ENCODE measurements at regions not wholly inside any gene's neighbourhood (a gene's known extent, or its start where the extent isn't known, plus 50 kb on each side); places are given as distances from the start of the nearest gene placed in this dataset.
"Not testable (repeated sequence)": the region's sequence is repeated elsewhere in the genome, so short reads cannot be mapped to it uniquely, and the experiment has no call there.

DNA sequence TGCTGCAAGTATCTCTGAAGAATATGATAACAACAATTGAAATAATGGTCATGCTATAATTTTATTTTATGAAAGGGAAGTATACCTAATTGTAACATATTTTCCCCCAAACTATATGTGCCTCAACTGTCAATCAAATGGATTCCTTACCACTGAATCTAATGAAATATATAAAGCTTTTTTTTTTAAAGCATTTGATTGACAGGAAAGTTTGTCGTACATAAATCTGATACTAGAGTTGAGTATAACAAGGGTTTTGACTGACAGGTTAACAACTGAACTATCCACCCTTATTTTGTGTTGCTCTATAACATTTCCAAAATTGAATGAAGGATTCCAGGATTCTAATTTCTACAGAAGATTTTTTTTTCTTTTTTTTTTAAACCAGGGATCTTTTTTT lies 1333.3 kb upstream of the SLC39A10 start:
- no peak for DNase-seq

- DNase-seq: no peak
Measured at GRCh38 chr2:194320520-194320919, 1336.5 kb upstream of the SLC39A10 start.

- DNase-seq: no peak
Measured at GRCh38 chr2:194319222-194319992, 1337.6 kb upstream of the SLC39A10 start.

DNA sequence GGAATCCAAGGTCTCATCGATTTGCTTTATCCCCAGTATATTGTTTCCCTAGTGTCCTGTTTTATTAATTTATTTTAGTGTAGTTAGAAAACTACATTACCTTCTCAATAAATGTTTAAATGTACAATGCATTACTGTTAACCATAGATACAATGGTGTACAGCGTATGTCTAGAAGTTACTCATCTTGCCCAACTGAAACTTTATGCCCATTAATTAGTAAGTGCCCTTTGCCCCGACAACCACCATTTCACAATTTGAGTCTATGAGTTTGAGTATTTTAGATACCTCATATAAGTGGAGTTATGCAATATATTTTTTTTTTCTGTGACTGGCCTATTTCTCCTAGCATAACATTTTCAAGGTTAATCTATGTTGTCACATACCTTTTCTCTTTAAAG lies 1343.0 kb upstream of the SLC39A10 start:
- DNase-seq: no peak

DNA sequence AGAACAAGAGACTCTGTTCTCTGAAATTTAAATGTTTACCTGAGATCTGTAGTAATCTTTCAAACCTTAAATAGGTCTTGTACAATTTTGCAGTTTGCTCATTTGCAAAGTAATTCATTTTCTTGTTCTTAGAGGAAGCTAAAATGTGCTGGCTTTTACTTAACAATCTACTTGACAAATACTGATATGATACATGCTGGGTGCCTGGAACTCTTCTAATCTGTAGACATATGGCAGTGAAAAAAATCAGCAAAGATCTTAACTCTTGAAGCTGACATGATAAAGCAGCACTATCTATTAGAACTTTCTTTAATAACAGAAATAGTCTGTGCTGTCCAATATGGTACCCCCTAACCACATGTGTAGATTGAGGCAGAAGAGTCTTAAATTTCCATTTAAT lies 1352.8 kb upstream of the SLC39A10 start:
- no peak for DNase-seq

DNA sequence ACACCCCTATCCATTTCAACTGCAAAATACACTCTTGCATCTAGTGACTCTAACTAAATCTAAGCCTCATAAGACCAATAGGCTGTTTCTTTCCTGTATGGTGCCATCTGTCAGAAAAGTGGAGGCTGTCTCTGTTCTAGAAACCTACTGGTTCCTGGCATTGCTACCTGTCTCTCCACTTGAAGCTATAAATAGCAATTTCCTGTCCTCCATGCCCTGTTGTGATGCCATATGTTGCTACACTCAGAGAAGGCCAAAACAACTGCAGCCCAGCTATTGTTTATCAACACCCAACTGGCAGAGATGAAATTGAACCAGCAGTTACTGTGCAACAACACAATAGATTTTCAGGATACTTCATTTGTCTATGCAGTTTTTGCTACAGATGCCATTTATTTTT lies 1355.1 kb upstream of the SLC39A10 start:
- DNase-seq: no peak

DNA sequence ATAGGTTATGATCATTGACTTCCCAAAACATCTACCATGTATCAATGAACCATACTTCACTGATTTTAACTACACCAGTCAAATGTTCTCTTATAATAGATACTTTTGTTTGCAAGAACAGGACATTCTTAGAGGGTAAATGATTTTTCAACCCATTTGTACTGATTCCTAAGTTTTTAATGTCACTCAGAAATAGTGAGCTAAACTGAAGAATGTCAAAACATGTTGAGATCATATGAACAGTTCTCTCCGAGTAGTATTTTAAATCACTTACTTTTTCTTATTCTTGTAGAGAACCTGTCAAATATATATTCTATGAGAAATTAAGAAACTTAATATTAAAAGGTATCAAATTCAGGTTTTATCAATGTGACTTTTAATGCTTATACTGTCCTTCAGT lies 1362.9 kb upstream of the SLC39A10 start:
- DNase-seq: no peak

- no peak for DNase-seq
Measured at GRCh38 chr2:194291104-194291503, 1365.9 kb upstream of the SLC39A10 start.

- no peak for DNase-seq
Measured at GRCh38 chr2:194289712-194290346, 1367.2 kb upstream of the SLC39A10 start.

GRCh38 chr2:194276667-194277066 lies 1380.4 kb upstream of the SLC39A10 start:
- not testable (repeated sequence) for DNase-seq

GRCh38 chr2:194271293-194271961 lies 1385.6 kb upstream of the SLC39A10 start:
- no peak for DNase-seq

GRCh38 chr2:194270648-194271047 lies 1386.4 kb upstream of the SLC39A10 start:
- DNase-seq: no peak

- no peak for DNase-seq
Measured at GRCh38 chr2:194264586-194264985, 1392.4 kb upstream of the SLC39A10 start.

GRCh38 chr2:194260185-194260584 lies 1396.8 kb upstream of the SLC39A10 start:
- DNase-seq: no peak

DNA sequence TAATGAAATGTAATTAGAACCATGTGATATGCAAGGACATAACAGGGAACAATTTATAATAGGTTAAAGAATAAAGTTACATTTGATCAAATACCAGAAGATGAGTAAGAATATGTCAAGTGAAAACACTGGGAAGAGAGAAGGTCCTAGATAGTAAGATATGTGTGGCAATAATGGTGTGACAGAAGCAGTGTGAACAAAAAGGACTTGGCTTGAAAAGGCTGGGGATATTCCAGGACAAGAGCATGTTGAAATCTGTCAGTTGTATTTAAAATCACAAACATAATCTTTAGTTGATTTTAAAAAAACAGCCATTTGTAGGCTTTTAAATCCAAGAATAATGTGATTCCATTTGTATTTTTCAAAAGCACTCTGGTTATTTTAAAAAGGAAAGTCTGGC lies 1399.9 kb upstream of the SLC39A10 start:
- DNase-seq: no peak

DNA sequence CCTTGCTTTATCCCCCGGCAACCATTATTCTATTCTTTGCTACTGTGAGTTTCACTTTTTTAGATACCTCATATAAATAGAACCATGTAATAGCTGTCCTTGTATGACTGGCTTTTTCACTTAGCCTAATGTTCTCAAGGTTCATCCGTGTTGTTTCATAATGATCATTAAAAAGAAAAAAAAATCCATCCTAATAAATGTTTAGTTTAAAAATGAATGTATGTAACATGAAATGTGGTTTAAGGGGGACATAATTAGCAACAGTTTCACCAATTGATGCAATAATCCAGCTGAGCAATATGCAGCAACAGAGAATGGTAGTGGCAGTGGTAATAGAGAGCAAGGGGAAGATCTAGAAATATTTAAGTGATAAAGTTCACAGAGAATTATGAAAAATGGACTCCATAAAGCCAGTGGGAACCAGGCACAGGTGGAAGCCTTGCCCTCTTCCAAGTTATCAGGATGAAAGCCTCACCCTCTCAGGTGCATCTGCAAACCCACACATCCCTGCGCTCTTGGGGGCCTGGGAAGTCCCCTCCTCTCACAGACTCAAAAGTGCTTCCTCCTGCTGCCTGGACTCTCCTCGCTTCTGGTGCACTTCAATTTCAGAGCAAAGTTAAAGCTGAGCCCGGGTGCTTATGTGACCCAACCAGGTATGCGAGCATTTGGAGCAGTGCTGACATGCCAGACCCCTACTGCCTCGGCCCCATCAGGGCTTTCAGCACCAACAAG lies 1403.3 kb upstream of the SLC39A10 start:
- no peak for DNase-seq

- DNase-seq: no peak
Measured at GRCh38 chr2:194252127-194252526, 1404.9 kb upstream of the SLC39A10 start.

GRCh38 chr2:194232600-194232999 lies 1424.4 kb upstream of the SLC39A10 start:
- no peak for DNase-seq

- no peak for DNase-seq
Measured at GRCh38 chr2:194223218-194223617, 1433.8 kb upstream of the SLC39A10 start.

GRCh38 chr2:194214192-194214591 lies 1442.8 kb upstream of the SLC39A10 start:
- no peak for DNase-seq

- no peak for DNase-seq
Measured at GRCh38 chr2:194205568-194206227, 1451.3 kb upstream of the SLC39A10 start.

GRCh38 chr2:194203898-194204297 lies 1453.1 kb upstream of the SLC39A10 start:
- no peak for DNase-seq

GRCh38 chr2:194182888-194183287 lies 1474.1 kb upstream of the SLC39A10 start:
- no peak for DNase-seq
